ENCODE measurements at regions not wholly inside any gene's neighbourhood (a gene's known extent, or its start where the extent isn't known, plus 50 kb on each side); places are given as distances from the start of the nearest gene placed in this dataset.

GRCh38 chr1:48093696-48094528 lies 96.7 kb upstream of the TRABD2B start:
- Histone ChIP-seq H3K4me2 (ENCODE audit: control insufficient read depth, extremely low read depth, insufficient read depth, low read depth, low read length) (peak overlapping the region; percentile 77), H3K9me1 (ENCODE audit: control insufficient read depth, extremely low read depth, insufficient read depth, low read length) (no peaks in the 10 kb centered on the region), H3K9ac (ENCODE audit: control insufficient read depth, extremely low read depth, insufficient read depth, low read length) (no peak overlapping the region), H2AFZ (ENCODE audit: control insufficient read depth, low read length) (peak overlapping the region; percentile 73), H3K36me3 (ENCODE audit: control insufficient read depth in 2 of 2, extremely low read depth in 1 of 2, insufficient read depth in 2 of 2, low read length in 2 of 2) (no peaks in the 10 kb centered on the region), H3K79me2 (ENCODE audit: control insufficient read depth, insufficient read depth, low read length) (no peaks in the 10 kb centered on the region), H3K4me1 (ENCODE audit: control insufficient read depth, extremely low read depth, insufficient read depth, low read length) (peaks cover 6% of the 10 kb centered on the region), H3K9me3 (ENCODE audit: control insufficient read depth, low read depth, low read length) (no peaks in the 10 kb centered on the region), H3K27me3 (ENCODE audit: control insufficient read depth, extremely low read depth, insufficient read depth, low read length) (peaks cover 16% of the 10 kb centered on the region), H3K27ac (ENCODE audit: control insufficient read depth, insufficient read depth, low read length) (peak overlapping the region; percentile 16), H3K4me3 (ENCODE audit: control insufficient read depth in 2 of 3, extremely low read depth in 1 of 3, insufficient read depth in 2 of 3, low read depth in 1 of 3, low read length in 3 of 3) (peak overlapping the region; percentile 3 to 50 (median 19)), H4K20me1 (ENCODE audit: control insufficient read depth, extremely low read depth, insufficient read depth, low read length) (no peaks in the 10 kb centered on the region)
- no peak for TF ChIP-seq EZH2 (IDR thresholded peaks at IDR 0.05; ENCODE audit: low read length)
- TF ChIP-seq, protein P1, sequence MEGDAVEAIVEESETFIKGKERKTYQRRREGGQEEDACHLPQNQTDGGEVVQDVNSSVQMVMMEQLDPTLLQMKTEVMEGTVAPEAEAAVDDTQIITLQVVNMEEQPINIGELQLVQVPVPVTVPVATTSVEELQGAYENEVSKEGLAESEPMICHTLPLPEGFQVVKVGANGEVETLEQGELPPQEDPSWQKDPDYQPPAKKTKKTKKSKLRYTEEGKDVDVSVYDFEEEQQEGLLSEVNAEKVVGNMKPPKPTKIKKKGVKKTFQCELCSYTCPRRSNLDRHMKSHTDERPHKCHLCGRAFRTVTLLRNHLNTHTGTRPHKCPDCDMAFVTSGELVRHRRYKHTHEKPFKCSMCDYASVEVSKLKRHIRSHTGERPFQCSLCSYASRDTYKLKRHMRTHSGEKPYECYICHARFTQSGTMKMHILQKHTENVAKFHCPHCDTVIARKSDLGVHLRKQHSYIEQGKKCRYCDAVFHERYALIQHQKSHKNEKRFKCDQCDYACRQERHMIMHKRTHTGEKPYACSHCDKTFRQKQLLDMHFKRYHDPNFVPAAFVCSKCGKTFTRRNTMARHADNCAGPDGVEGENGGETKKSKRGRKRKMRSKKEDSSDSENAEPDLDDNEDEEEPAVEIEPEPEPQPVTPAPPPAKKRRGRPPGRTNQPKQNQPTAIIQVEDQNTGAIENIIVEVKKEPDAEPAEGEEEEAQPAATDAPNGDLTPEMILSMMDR (optimal IDR thresholded peaks at IDR 0.05 in 1 of 3, IDR thresholded peaks at IDR 0.05 in 1 of 3, conservative IDR thresholded peaks at IDR 0.05 in 1 of 3; ENCODE audit: extremely low read depth in 1 of 3, insufficient read depth in 2 of 3, low read length in 3 of 3), result peak; percentile 93 to 98 (median 98)
- dilution Hi-C loops (cut with MboI; ENCODE audit: extremely low pct_ligation_motif_present, low sequenced_read_pairs), result no loop called here
- FAIRE-seq (peak; percentile 89), DNase-seq (ENCODE audit: low read depth, low spot score) (peak; percentile 75)

GRCh38 chr1:48093147-48093546 lies 96.0 kb upstream of the TRABD2B start:
- no peak overlapping the region for H3K27ac ChIP-seq (ENCODE audit: control insufficient read depth, insufficient read depth, low read length)
- dilution Hi-C loops (cut with MboI; ENCODE audit: extremely low pct_ligation_motif_present, low sequenced_read_pairs), result no loop called here
- no peaks in the 10 kb centered on the region for H3K36me3 ChIP-seq (ENCODE audit: control insufficient read depth in 2 of 2, extremely low read depth in 1 of 2, insufficient read depth in 2 of 2, low read length in 2 of 2)
- DNase-seq (ENCODE audit: low read depth, low spot score) (no peak), FAIRE-seq (no peak)
- H4K20me1 ChIP-seq (ENCODE audit: control insufficient read depth, extremely low read depth, insufficient read depth, low read length), result no peaks in the 10 kb centered on the region
- no peaks in the 10 kb centered on the region for H3K9me3 ChIP-seq (ENCODE audit: control insufficient read depth, low read depth, low read length)
- H3K9ac ChIP-seq (ENCODE audit: control insufficient read depth, extremely low read depth, insufficient read depth, low read length), result no peak overlapping the region
- no peaks in the 10 kb centered on the region for H3K79me2 ChIP-seq (ENCODE audit: control insufficient read depth, insufficient read depth, low read length)
- TF ChIP-seq, protein P1 (optimal IDR thresholded peaks at IDR 0.05 in 1 of 3, IDR thresholded peaks at IDR 0.05 in 1 of 3, conservative IDR thresholded peaks at IDR 0.05 in 1 of 3; ENCODE audit: extremely low read depth in 1 of 3, insufficient read depth in 2 of 3, low read length in 3 of 3), result no peak
- no peaks in the 10 kb centered on the region for H3K9me1 ChIP-seq (ENCODE audit: control insufficient read depth, extremely low read depth, insufficient read depth, low read length)
- H2AFZ ChIP-seq (ENCODE audit: control insufficient read depth, low read length), result no peak overlapping the region
- H3K4me1 ChIP-seq (ENCODE audit: control insufficient read depth, extremely low read depth, insufficient read depth, low read length), result peaks cover 6% of the 10 kb centered on the region
- no peak overlapping the region for H3K4me3 ChIP-seq (ENCODE audit: control insufficient read depth in 2 of 3, extremely low read depth in 1 of 3, insufficient read depth in 2 of 3, low read depth in 1 of 3, low read length in 3 of 3)
- peaks cover 11% of the 10 kb centered on the region for H3K27me3 ChIP-seq (ENCODE audit: control insufficient read depth, extremely low read depth, insufficient read depth, low read length)
- H3K4me2 ChIP-seq (ENCODE audit: control insufficient read depth, extremely low read depth, insufficient read depth, low read depth, low read length), result no peak overlapping the region
